DOHH2 (cell line): ENCODE measurements at regions not wholly inside any gene's neighbourhood (a gene's known extent, or its start where the extent isn't known, plus 50 kb on each side); places are given as distances from the start of the nearest gene placed in this dataset.

Experiments
- H3F3A ChIP-seq: fragments of 200-600 bp; sonication (generic), shearing (Covaris generic); 2 replicates; pipeline ENCODE4 v1.6.0; 2016; ENCODE audit warnings: antibody characterized with exemption, mild to moderate bottlenecking; ENCODE audit not compliant: control insufficient read depth, insufficient read depth
- H3K27ac ChIP-seq: fragments of 200-600 bp; sonication (generic); 2 replicates; pipeline ENCODE4 v1.5.1; 2014; ENCODE audit warnings: low read depth, mild to moderate bottlenecking, low read length, moderate library complexity
- H3K27me3 ChIP-seq: fragments of 200-600 bp; sonication (generic); 2 replicates; pipeline ENCODE4 v1.6.1; 2014; ENCODE audit warnings: mild to moderate bottlenecking, low read length, mixed read lengths; ENCODE audit not compliant: control insufficient read depth
- H3K36me3 ChIP-seq: fragments of 200-600 bp; sonication (generic); 2 replicates; pipeline ENCODE4 v1.6.1; 2014; ENCODE audit warnings: mild to moderate bottlenecking, low read length, moderate library complexity, mixed read lengths; ENCODE audit not compliant: control insufficient read depth
- H3K4me1 ChIP-seq: fragments of 200-600 bp; sonication (generic); 2 replicates; pipeline ENCODE4 v1.6.1; 2014; ENCODE audit warnings: mild to moderate bottlenecking, low read length, mixed read lengths; ENCODE audit not compliant: control insufficient read depth
- H3K4me2 ChIP-seq: fragments of 200-600 bp; sonication (generic); 2 replicates; pipeline ENCODE4 v1.6.0; 2014; ENCODE audit warnings: mild to moderate bottlenecking, low read length, moderate library complexity
- H3K4me3 ChIP-seq: fragments of 200-600 bp; sonication (generic); 2 replicates; pipeline ENCODE4 v1.5.1; 2014; ENCODE audit warnings: mild to moderate bottlenecking, low read length, mixed read lengths
- H3K79me2 ChIP-seq: fragments of 200-600 bp; sonication (generic); 2 replicates; pipeline ENCODE4 v1.6.1; 2014; ENCODE audit warnings: mild to moderate bottlenecking, low read length, mixed read lengths; ENCODE audit not compliant: control insufficient read depth
- H3K9me2 ChIP-seq: fragments of 200-600 bp; sonication (generic); replicated peaks from 2 replicates; pipeline ENCODE4 v1.6.1; 2014; ENCODE audit warnings: mild to moderate bottlenecking, low read length, mixed read lengths; ENCODE audit not compliant: control insufficient read depth
- H3K9me3 ChIP-seq: fragments of 200-600 bp; sonication (generic); 2 replicates; pipeline ENCODE4 v1.6.1; 2014; ENCODE audit warnings: antibody characterized with exemption, low read length, mixed read lengths; ENCODE audit not compliant: control insufficient read depth, insufficient read depth
- H4K20me1 ChIP-seq: fragments of 200-600 bp; sonication (generic); 2 replicates; pipeline ENCODE4 v1.6.0; 2014; ENCODE audit warnings: low read depth, mild to moderate bottlenecking, antibody characterized with exemption, low read length, moderate library complexity; ENCODE audit not compliant: control insufficient read depth, insufficient read depth
- CTCF ChIP-seq: fragments of 200-600 bp; sonication (generic); IDR thresholded peaks from one replicate; pipeline ENCODE4 v1.5.1; 2014; ENCODE audit warnings: antibody characterized with exemption, mild to moderate bottlenecking, low read depth, low read length; ENCODE audit not compliant: poor library complexity, severe bottlenecking
- EZH2phosphoT487 ChIP-seq: fragments of 200-600 bp; sonication (generic); IDR thresholded peaks from 2 replicates; pipeline ENCODE4 v1.6.1; 2017; ENCODE audit warnings: borderline replicate concordance, mild to moderate bottlenecking, antibody characterized with exemption, low read length, moderate library complexity, mixed read lengths

GRCh38 chr3:106881186-106881585 lies 496.1 kb upstream of the CCDC54 start:
- Histone ChIP-seq H4K20me1 (no peaks in the 10 kb centered on the region), H3K4me3 (no peak overlapping the region), H3K27me3 (no peaks in the 10 kb centered on the region), H3K4me2 (no peak overlapping the region), H3K9me2 (no peaks in the 10 kb centered on the region), H3K36me3 (no peaks in the 10 kb centered on the region), H3K79me2 (no peaks in the 10 kb centered on the region), H3K27ac (no peak overlapping the region), H3K4me1 (no peaks in the 10 kb centered on the region), H3K9me3 (no peaks in the 10 kb centered on the region), H3F3A (no peaks in the 10 kb centered on the region)
- no peak for TF ChIP-seq EZH2phosphoT487
- no peak for TF ChIP-seq CTCF

- Histone ChIP-seq H3K4me3 (no peak overlapping the region), H3K4me2 (no peak overlapping the region), H3K27me3 (no peaks in the 10 kb centered on the region), H3K36me3 (no peaks in the 10 kb centered on the region), H3K27ac (no peak overlapping the region), H4K20me1 (no peaks in the 10 kb centered on the region), H3K9me2 (no peaks in the 10 kb centered on the region), H3F3A (no peaks in the 10 kb centered on the region), H3K4me1 (no peaks in the 10 kb centered on the region), H3K79me2 (no peaks in the 10 kb centered on the region), H3K9me3 (no peaks in the 10 kb centered on the region)
- TF ChIP-seq EZH2phosphoT487 (no peak), CTCF (no peak)
Observed at GRCh38 chr3:106882297-106882696, 494.9 kb upstream of the CCDC54 start.

- Histone ChIP-seq H3K79me2 (no peaks in the 10 kb centered on the region), H3K4me1 (no peaks in the 10 kb centered on the region), H3K9me2 (no peaks in the 10 kb centered on the region), H3K4me2 (no peak overlapping the region), H4K20me1 (no peaks in the 10 kb centered on the region), H3K27me3 (0 out of 2 replicates have a peak, but pooled peaks cover 2% of the 10 kb centered on the region), H3K9me3 (no peaks in the 10 kb centered on the region; the same call in 1 of the 2 replicates), H3K27ac (no peak overlapping the region), H3K36me3 (no peaks in the 10 kb centered on the region), H3F3A (no peaks in the 10 kb centered on the region), H3K4me3 (no peak overlapping the region)
- TF ChIP-seq EZH2phosphoT487 (no peak), CTCF (no peak)
Observed at GRCh38 chr3:106906074-106906473, 471.2 kb upstream of the CCDC54 start.
